Spinal cord (tissue), 9 donors: ENCODE measurements at regions not wholly inside any gene's neighbourhood (a gene's known extent, or its start where the extent isn't known, plus 50 kb on each side); places are given as distances from the start of the nearest gene placed in this dataset.

Source experiments
- DNase-seq, 6 donors: peaks; one replicate each; pipeline versions ENCODE4 v3.0.0 to v3.0.0-alpha.2; 2013 to 2015; ENCODE audit warnings: low spot score in 6 of 6, low read depth in 4 of 6
- H3K27ac ChIP-seq: one replicate; pipeline ENCODE4 v1.5.1; 2013; ENCODE audit warnings: low read depth, low read length, control low read depth
- H3K27me3 ChIP-seq: one replicate; pipeline ENCODE4 v1.6.1; 2013; ENCODE audit warnings: low read length; ENCODE audit not compliant: control insufficient read depth, insufficient read depth
- H3K36me3 ChIP-seq: one replicate; pipeline ENCODE4 v1.6.1; 2013; ENCODE audit warnings: low read length; ENCODE audit not compliant: control insufficient read depth, insufficient read depth
- H3K4me1 ChIP-seq: one replicate; pipeline ENCODE4 v1.6.1; 2013; ENCODE audit warnings: low read length; ENCODE audit not compliant: control insufficient read depth, insufficient read depth
- H3K4me3 ChIP-seq: one replicate; pipeline ENCODE4 v1.5.1; 2013; ENCODE audit warnings: low read depth, low read length, control low read depth
- H3K9me3 ChIP-seq: one replicate; pipeline ENCODE4 v1.6.1; 2013; ENCODE audit warnings: low read length; ENCODE audit not compliant: control insufficient read depth, insufficient read depth
- WGBS: methylation state at CpG from one replicate; pipeline ENCODE4 v1.1.5; 2013; ENCODE audit warnings: missing lambda C conversion rate; ENCODE audit not compliant: insufficient coverage; 5-methylcytosine and 5-hydroxymethylcytosine counted together
- donor health status: healthy.

GRCh38 chr6:137659871-137660270 is 165.7 kb upstream of the OLIG3 start:
- Histone ChIP-seq H3K27ac (no peak overlapping the region), H3K36me3 (no peaks in the 10 kb centered on the region), H3K27me3 (no peaks in the 10 kb centered on the region), H3K4me3 (no peak overlapping the region), H3K9me3 (peaks cover 3% of the 10 kb centered on the region), H3K4me1 (no peaks in the 10 kb centered on the region)
- WGBS = no CpG with 5 or more reads among the region's 3 CpGs
- no peak for DNase-seq

GRCh38 chr6:137660296-137660731 is 166.1 kb upstream of the OLIG3 start:
- 40% methylated on average over 1 of the region's 1 CpG for WGBS
- H3K4me1 ChIP-seq = no peaks in the 10 kb centered on the region

GRCh38 chr6:137661601-137662000 is 167.4 kb upstream of the OLIG3 start:
- H3K27ac ChIP-seq = no peak overlapping the region
- 50% methylated on average over 1 of the region's 5 CpGs for WGBS
- DNase-seq = peak in 1 of 6 donors; percentile 3

More at GRCh38 chr6:137660296-137660731, 166.1 kb upstream of the OLIG3 start:
- Histone ChIP-seq H3K36me3 (no peaks in the 10 kb centered on the region), H3K27me3 (no peaks in the 10 kb centered on the region), H3K9me3 (peaks cover 3% of the 10 kb centered on the region), H3K4me3 (no peak overlapping the region), H3K27ac (no peak overlapping the region)
- DNase-seq = no peak

GRCh38 chr6:137664183-137664582 is 170.0 kb upstream of the OLIG3 start:
- Histone ChIP-seq H3K4me1 (no peaks in the 10 kb centered on the region), H3K36me3 (no peaks in the 10 kb centered on the region), H3K9me3 (no peaks in the 10 kb centered on the region), H3K4me3 (no peak overlapping the region), H3K27me3 (no peaks in the 10 kb centered on the region), H3K27ac (no peak overlapping the region)
- no CpG with 5 or more reads among the region's 5 CpGs for WGBS
- DNase-seq = no peak

More at GRCh38 chr6:137661601-137662000, 167.4 kb upstream of the OLIG3 start:
- no peak overlapping the region for H3K4me3 ChIP-seq
- H3K36me3 ChIP-seq = no peaks in the 10 kb centered on the region
- H3K4me1 ChIP-seq = no peaks in the 10 kb centered on the region
- H3K9me3 ChIP-seq = no peaks in the 10 kb centered on the region
- no peaks in the 10 kb centered on the region for H3K27me3 ChIP-seq

- no peaks in the 10 kb centered on the region for H3K27me3 ChIP-seq
- 68% methylated on average over 3 of the region's 6 CpGs for WGBS
- no peaks in the 10 kb centered on the region for H3K9me3 ChIP-seq
- DNase-seq = no peak
- H3K36me3 ChIP-seq = no peaks in the 10 kb centered on the region
- H3K4me3 ChIP-seq = no peak overlapping the region
- H3K4me1 ChIP-seq = no peaks in the 10 kb centered on the region
- H3K27ac ChIP-seq = no peak overlapping the region
Observed at GRCh38 chr6:137665342-137665934, 171.2 kb upstream of the OLIG3 start.

GRCh38 chr6:137666202-137666774 is 172.1 kb upstream of the OLIG3 start:
- Histone ChIP-seq H3K27me3 (no peaks in the 10 kb centered on the region), H3K9me3 (no peaks in the 10 kb centered on the region), H3K36me3 (no peaks in the 10 kb centered on the region), H3K4me1 (no peaks in the 10 kb centered on the region), H3K4me3 (no peak overlapping the region), H3K27ac (no peak overlapping the region)
- no peak for DNase-seq
- WGBS = no CpG with 5 or more reads among the region's 4 CpGs

GRCh38 chr6:137673603-137674002 is 179.4 kb upstream of the OLIG3 start:
- Histone ChIP-seq H3K36me3 (no peaks in the 10 kb centered on the region), H3K27me3 (no peaks in the 10 kb centered on the region), H3K4me1 (no peaks in the 10 kb centered on the region), H3K27ac (no peak overlapping the region), H3K4me3 (no peak overlapping the region), H3K9me3 (peaks cover 1% of the 10 kb centered on the region)
- no peak for DNase-seq
- no CpG with 5 or more reads among the region's 3 CpGs for WGBS

- Histone ChIP-seq H3K4me1 (no peaks in the 10 kb centered on the region), H3K36me3 (no peaks in the 10 kb centered on the region), H3K4me3 (no peak overlapping the region), H3K27ac (no peak overlapping the region), H3K9me3 (peaks cover 3% of the 10 kb centered on the region), H3K27me3 (no peaks in the 10 kb centered on the region)
- no CpG with 5 or more reads among the region's 2 CpGs for WGBS
- DNase-seq = no peak
Observed at GRCh38 chr6:137676888-137677287, 182.7 kb upstream of the OLIG3 start.

GRCh38 chr6:137677709-137678108 is 183.5 kb upstream of the OLIG3 start:
- no peaks in the 10 kb centered on the region for H3K27me3 ChIP-seq
- no CpG with 5 or more reads among the region's 5 CpGs for WGBS
- no peak overlapping the region for H3K27ac ChIP-seq
- H3K4me1 ChIP-seq = no peaks in the 10 kb centered on the region
- no peaks in the 10 kb centered on the region for H3K36me3 ChIP-seq
- peaks cover 3% of the 10 kb centered on the region for H3K9me3 ChIP-seq
- H3K4me3 ChIP-seq = no peak overlapping the region
- DNase-seq = no peak

GRCh38 chr6:137678451-137678850 is 184.3 kb upstream of the OLIG3 start:
- no peak overlapping the region for H3K27ac ChIP-seq
- H3K4me3 ChIP-seq = no peak overlapping the region
- H3K36me3 ChIP-seq = no peaks in the 10 kb centered on the region
- H3K4me1 ChIP-seq = no peaks in the 10 kb centered on the region
- H3K27me3 ChIP-seq = no peaks in the 10 kb centered on the region
- H3K9me3 ChIP-seq = peaks cover 3% of the 10 kb centered on the region
- 81% methylated on average over 1 of the region's 2 CpGs for WGBS
- DNase-seq = no peak
